Stomach smooth muscle (tissue), 2 donors: ENCODE measurements at regions not wholly inside any gene's neighbourhood (a gene's known extent, or its start where the extent isn't known, plus 50 kb on each side); places are given as distances from the start of the nearest gene placed in this dataset.
"Not testable (repeated sequence)": the region's sequence is repeated elsewhere in the genome, so short reads cannot be mapped to it uniquely, and the experiment has no call there.

Experiments
- H3K27ac ChIP-seq: one replicate; pipeline ENCODE4 v1.7.0; 2013; ENCODE audit warnings: mild to moderate bottlenecking, low read length, inconsistent platforms
- H3K27me3 ChIP-seq, 2 donors: one replicate each; pipeline ENCODE4 v1.7.0; 2013; ENCODE audit warnings: low read length in 2 of 2; ENCODE audit not compliant: insufficient read depth in 2 of 2, control insufficient read depth in 1 of 2
- H3K36me3 ChIP-seq, 2 donors: one replicate each; pipeline ENCODE4 v1.7.0; 2013; ENCODE audit warnings: low read length in 2 of 2; ENCODE audit not compliant: control insufficient read depth in 2 of 2, insufficient read depth in 2 of 2
- H3K4me1 ChIP-seq: one replicate; pipeline ENCODE4 v1.7.0; 2013; ENCODE audit warnings: low read length; ENCODE audit not compliant: control insufficient read depth, insufficient read depth
- H3K4me3 ChIP-seq, 2 donors: one replicate each; pipeline ENCODE4 v1.7.0; 2013; ENCODE audit warnings: low read length in 2 of 2
- H3K9ac ChIP-seq, 2 donors: one replicate each; pipeline ENCODE4 v1.7.0; 2013; ENCODE audit warnings: low read length in 2 of 2, mild to moderate bottlenecking in 1 of 2
- H3K9me3 ChIP-seq, 2 donors: one replicate each; pipeline ENCODE4 v1.7.0; 2013; ENCODE audit warnings: low read length in 2 of 2; ENCODE audit not compliant: control insufficient read depth in 2 of 2
- donor health status: healthy.
- donor health status: Pancreatic carcinoma.

- Histone ChIP-seq H3K9me3 (no peaks in the 10 kb centered on the region), H3K4me1 (no peaks in the 10 kb centered on the region), H3K27me3 (peaks cover 0 to 2% of the 10 kb centered on the region in 2 donors), H3K4me3 (peak overlapping the region; percentile 66 to 79), H3K27ac (no peak overlapping the region), H3K36me3 (no peaks in the 10 kb centered on the region), H3K9ac (peak overlapping the region in 1 of 2 donors; percentile 33)
These were observed 265.2 kb upstream of the SGCG start for GRCh38 chr13:22915442-22916082.

DNA sequence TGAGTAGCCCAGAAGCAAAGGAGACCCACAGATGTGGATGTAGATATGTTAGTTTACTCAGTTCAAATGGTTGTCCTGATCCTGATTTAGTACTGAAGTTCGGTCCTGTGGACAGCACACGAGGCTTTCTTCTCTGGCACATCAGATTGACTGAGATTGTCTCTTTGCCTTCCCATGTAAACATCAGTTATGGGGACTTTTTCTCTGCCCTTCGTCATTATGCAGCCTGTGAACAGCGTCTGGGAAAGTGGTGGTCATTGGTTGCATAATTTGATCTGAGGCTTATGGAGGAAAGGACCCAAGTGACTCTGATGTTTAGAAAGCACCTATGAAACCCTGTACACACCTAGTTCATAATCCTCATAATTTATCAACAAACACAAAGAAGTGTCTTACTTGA is 264.5 kb upstream of the SGCG start:
- H3K4me3 ChIP-seq: peak overlapping the region in 1 of 2 donors; percentile 66
- not testable (repeated sequence) for H3K9me3 ChIP-seq, H3K36me3 ChIP-seq, H3K27ac ChIP-seq, H3K27me3 ChIP-seq, H3K9ac ChIP-seq, H3K4me1 ChIP-seq

DNA sequence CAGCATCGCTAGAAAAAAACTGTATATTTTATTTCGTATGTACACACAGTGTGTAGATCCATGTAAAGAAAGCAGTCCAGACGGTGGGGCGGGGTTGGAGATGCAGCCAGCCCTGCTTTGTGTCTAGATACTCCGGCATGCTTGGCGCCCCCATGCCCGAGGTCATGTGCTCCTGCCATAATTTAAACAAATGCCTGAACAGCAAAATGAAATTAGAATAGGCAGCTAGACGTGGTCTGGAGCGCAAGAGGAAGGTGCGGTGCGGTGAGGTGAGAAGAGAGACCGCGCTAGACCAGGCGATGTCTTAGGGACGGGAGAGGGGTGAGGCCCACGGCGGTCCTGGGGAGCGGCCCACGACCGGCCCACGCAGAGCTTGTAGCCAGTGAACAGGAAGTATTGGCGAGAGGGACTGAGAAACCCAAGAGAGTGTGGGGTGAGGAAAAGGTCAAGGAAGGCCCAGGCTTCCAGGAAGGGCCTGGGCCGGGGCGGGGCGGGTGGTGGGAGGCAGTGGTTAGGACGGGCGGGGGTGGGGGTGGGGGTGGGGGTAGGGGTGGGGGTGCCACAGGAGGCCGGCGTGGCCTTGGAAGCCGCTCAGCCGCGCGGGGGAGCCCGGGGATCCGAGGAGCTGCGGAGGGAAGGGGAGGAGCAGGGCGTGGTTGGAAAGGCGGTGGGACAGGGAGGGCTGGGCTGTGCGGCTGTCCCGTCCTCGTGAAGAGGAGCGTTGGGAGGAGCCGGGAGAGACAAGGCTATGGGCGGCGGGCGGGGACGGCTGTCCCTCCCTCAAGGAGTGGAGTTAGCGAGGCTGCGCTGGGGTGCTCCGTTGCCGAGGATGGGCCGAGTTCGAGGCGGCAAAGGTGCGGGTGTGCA is 254.7 kb upstream of the SGCG start:
- Histone ChIP-seq H3K27ac (peak overlapping the region; percentile 24), H3K9me3 (no peaks in the 10 kb centered on the region)

DNA sequence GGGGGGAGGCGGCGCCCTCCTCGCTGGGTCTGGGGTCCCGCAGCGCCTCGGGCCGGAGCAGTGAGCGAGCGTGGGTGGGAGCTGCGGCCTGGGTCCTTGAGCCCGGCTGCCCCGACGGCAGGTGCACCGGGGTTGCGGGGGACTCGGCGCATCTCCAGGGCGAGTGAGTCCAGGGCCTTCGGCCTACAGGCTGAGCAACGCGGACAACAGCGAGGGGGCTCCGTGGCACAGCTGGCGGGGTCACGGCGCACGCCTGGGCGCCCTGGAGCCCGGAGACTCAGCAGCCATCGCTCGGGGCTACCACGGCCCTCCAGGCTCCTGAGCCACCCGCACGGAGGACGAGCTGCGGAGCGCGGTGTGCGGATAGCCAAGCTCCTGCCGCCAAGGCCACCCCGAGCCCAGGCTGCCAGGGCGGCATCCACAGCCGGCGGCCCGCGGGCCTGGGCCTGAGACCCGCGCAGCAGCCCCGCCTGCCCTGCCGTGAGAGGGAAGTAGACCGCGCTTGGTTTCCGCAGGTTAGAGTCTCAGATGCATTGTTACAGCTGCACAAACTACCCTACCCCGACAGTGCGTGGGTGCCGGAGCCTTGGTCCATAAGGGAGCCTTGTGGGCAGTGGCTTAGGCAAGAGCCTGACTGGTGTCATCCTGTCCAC is 253.9 kb upstream of the SGCG start:
- Histone ChIP-seq H3K27ac (no peak overlapping the region), H3K9ac (peak overlapping the region; percentile 42 to 44), H3K4me3 (peak overlapping the region; percentile 59 to 72)

More for the DNA sequence above, 254.7 kb upstream of the SGCG start:
- H3K36me3 ChIP-seq: no peaks in the 10 kb centered on the region
- H3K4me1 ChIP-seq: peaks cover 2% of the 10 kb centered on the region
- peak overlapping the region; percentile 48 to 69 for H3K9ac ChIP-seq
- no peaks in the 10 kb centered on the region for H3K27me3 ChIP-seq
- peak overlapping the region; percentile 59 to 72 for H3K4me3 ChIP-seq

GRCh38 chr13:22927845-22928244 is 252.9 kb upstream of the SGCG start:
- not testable (repeated sequence) for H3K9me3 ChIP-seq, H3K27me3 ChIP-seq, H3K4me1 ChIP-seq, H3K9ac ChIP-seq, H3K27ac ChIP-seq, H3K4me3 ChIP-seq, H3K36me3 ChIP-seq

More for the DNA sequence above, 253.9 kb upstream of the SGCG start:
- Histone ChIP-seq H3K36me3 (no peaks in the 10 kb centered on the region), H3K4me1 (peaks cover 2% of the 10 kb centered on the region), H3K27me3 (no peaks in the 10 kb centered on the region), H3K9me3 (no peaks in the 10 kb centered on the region)

- H3K9ac ChIP-seq: no peak overlapping the region
- no peaks in the 10 kb centered on the region for H3K27me3 ChIP-seq
- H3K4me1 ChIP-seq: peaks cover 2% of the 10 kb centered on the region
- H3K9me3 ChIP-seq: no peaks in the 10 kb centered on the region
- H3K27ac ChIP-seq: no peak overlapping the region
- H3K36me3 ChIP-seq: peaks cover 0 to 5% of the 10 kb centered on the region in 2 donors
- H3K4me3 ChIP-seq: no peak overlapping the region
These were observed 251.2 kb upstream of the SGCG start for GRCh38 chr13:22929381-22930126.

DNA sequence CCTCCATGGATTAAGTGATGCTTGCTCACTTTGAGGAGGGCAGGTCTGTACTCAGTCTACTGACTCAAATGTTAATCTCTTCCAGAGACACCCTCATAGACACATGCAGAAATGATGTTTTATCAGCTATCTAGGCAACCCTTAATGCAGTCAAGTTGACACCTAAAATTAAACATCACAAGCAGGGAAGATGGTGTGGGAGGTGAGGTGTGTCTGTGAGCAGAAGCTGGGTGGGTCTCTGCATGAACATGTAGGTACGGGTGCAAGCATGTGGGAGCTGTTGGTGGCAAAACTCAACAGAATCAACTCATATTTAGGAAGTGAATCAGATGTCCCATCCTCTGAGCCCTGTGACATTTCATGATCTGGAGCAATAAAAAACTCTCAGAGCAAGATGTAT is 249.2 kb upstream of the SGCG start:
- no peak overlapping the region for H3K9ac ChIP-seq
- H3K4me3 ChIP-seq: no peak overlapping the region
- H3K9me3 ChIP-seq: no peaks in the 10 kb centered on the region
- peaks cover 2% of the 10 kb centered on the region for H3K4me1 ChIP-seq
- H3K36me3 ChIP-seq: peaks cover 0 to 5% of the 10 kb centered on the region in 2 donors
- no peaks in the 10 kb centered on the region for H3K27me3 ChIP-seq
- no peak overlapping the region for H3K27ac ChIP-seq

- H3K27ac ChIP-seq, H3K36me3 ChIP-seq, H3K27me3 ChIP-seq, H3K4me1 ChIP-seq, H3K4me3 ChIP-seq, H3K9ac ChIP-seq, H3K9me3 ChIP-seq: not testable (repeated sequence)
These were observed 248.0 kb upstream of the SGCG start for GRCh38 chr13:22932632-22933412.

- Histone ChIP-seq H3K27ac (no peak overlapping the region), H3K4me1 (no peaks in the 10 kb centered on the region), H3K9ac (no peak overlapping the region), H3K27me3 (no peaks in the 10 kb centered on the region), H3K36me3 (peaks cover 0 to 5% of the 10 kb centered on the region in 2 donors), H3K9me3 (no peaks in the 10 kb centered on the region), H3K4me3 (no peak overlapping the region)
These were observed 247.1 kb upstream of the SGCG start for GRCh38 chr13:22933571-22934181.
